ENCODE measurements at regions not wholly inside any gene's neighbourhood (a gene's known extent, or its start where the extent isn't known, plus 50 kb on each side); places are given as distances from the start of the nearest gene placed in this dataset.
A peak's percentile ranks its signal among the peaks of the same experiment; 100 is the strongest.

DNA sequence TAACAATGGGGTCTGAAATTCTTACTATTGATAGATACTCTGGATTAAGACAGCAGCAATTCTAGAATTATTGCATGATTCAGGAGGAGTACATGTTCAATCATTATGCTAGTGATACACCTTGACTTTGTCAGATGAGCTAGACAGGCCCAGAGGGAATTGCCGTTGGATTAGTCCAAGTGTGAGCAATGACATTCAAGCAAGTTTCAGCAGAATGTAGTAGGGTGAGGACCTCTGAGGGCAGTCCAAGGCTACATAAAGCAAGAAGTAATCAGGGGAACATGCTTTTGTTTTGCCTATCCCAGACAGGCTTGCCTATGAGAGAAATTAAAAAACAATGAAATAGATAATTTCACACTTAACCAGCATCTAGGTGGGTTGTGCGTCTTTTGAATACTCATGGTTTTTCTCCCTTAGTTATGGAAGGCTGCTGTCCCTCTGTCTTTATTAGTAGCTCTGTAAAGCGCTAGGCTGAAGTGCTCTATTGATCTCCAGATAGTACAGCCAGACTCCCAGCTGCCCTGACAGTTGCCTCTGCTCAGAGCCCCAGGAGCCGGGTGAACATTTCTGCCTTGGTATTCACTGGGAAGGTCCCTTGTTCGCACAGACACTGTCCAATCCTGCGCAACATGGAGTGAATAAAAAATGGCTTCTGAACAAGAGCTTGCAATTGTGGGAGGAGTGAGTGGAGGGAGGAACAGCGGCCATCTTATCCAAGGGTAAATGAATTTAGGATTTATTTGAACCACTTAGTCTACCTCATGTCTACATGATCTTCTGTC is 316.6 kb upstream of the ONECUT1 start:
- no peaks in the 10 kb centered on the region for H3K36me3 ChIP-seq
- H3K4me3 ChIP-seq (ENCODE audit: low read depth, low read length), result no peak overlapping the region
- H3K27ac ChIP-seq, result no peak overlapping the region
- TF ChIP-seq, protein P1, sequence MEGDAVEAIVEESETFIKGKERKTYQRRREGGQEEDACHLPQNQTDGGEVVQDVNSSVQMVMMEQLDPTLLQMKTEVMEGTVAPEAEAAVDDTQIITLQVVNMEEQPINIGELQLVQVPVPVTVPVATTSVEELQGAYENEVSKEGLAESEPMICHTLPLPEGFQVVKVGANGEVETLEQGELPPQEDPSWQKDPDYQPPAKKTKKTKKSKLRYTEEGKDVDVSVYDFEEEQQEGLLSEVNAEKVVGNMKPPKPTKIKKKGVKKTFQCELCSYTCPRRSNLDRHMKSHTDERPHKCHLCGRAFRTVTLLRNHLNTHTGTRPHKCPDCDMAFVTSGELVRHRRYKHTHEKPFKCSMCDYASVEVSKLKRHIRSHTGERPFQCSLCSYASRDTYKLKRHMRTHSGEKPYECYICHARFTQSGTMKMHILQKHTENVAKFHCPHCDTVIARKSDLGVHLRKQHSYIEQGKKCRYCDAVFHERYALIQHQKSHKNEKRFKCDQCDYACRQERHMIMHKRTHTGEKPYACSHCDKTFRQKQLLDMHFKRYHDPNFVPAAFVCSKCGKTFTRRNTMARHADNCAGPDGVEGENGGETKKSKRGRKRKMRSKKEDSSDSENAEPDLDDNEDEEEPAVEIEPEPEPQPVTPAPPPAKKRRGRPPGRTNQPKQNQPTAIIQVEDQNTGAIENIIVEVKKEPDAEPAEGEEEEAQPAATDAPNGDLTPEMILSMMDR (IDR thresholded peaks at IDR 0.05; ENCODE audit: low read depth, low read length), result no peak
- DNase-seq, result no peak
- H3K9me3 ChIP-seq (ENCODE audit: severe bottlenecking), result no peaks in the 10 kb centered on the region
- H3K27me3 ChIP-seq (ENCODE audit: insufficient read depth, low read depth, severe bottlenecking), result no peaks in the 10 kb centered on the region

DNA sequence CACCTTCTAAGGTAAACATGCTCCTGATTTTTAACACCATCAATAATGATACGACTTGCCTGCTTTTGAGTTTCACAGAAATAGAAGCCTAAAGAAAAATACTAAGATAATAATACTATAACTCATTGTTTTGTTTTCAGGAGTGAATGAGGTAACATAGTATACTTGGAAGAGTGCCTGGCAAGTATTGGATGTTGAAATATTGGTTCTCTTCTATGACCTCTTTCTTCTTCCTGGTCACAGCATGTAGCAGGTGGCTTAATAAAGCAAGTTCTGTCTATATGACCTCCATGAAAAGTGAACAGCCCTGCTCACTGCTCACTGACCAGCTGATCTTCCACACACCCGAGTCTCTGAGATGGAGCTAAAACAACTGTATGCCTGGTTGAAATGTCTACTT is 312.3 kb upstream of the ONECUT1 start:
- TF ChIP-seq, protein P1 (IDR thresholded peaks at IDR 0.05; ENCODE audit: low read depth, low read length), result no peak

DNA sequence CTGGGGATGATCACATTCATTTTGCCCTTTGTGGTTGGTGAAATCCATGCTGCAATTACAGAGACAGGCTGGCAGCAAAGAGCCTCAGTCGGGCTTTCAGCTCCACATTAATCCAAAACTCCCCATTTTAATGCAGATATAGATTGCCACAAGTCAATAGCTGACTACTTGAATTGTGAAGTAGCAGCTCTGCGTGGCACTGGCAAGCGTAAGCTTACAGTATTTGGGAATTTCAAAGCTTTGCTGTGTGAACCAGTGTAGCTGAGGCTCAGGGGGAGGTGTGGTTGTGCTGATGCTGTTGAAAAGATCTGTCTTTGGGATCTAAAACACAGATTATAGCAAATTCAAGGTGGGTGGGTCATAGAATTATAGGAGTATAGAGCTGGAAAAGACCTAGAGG is 290.3 kb upstream of the ONECUT1 start:
- TF ChIP-seq, protein P1 (IDR thresholded peaks at IDR 0.05; ENCODE audit: low read depth, low read length), result no peak
- Histone ChIP-seq H3K27me3 (ENCODE audit: insufficient read depth, low read depth, severe bottlenecking) (no peaks in the 10 kb centered on the region), H3K27ac (no peak overlapping the region), H3K36me3 (no peaks in the 10 kb centered on the region), H3K9me3 (ENCODE audit: severe bottlenecking) (no peaks in the 10 kb centered on the region), H3K4me3 (ENCODE audit: low read depth, low read length) (no peak overlapping the region)
- no peak for DNase-seq

More for the DNA sequence above, 312.3 kb upstream of the ONECUT1 start:
- Histone ChIP-seq H3K9me3 (ENCODE audit: severe bottlenecking) (no peaks in the 10 kb centered on the region), H3K27me3 (ENCODE audit: insufficient read depth, low read depth, severe bottlenecking) (no peaks in the 10 kb centered on the region), H3K36me3 (no peaks in the 10 kb centered on the region), H3K27ac (no peak overlapping the region), H3K4me3 (ENCODE audit: low read depth, low read length) (no peak overlapping the region)
- DNase-seq, result no peak

DNA sequence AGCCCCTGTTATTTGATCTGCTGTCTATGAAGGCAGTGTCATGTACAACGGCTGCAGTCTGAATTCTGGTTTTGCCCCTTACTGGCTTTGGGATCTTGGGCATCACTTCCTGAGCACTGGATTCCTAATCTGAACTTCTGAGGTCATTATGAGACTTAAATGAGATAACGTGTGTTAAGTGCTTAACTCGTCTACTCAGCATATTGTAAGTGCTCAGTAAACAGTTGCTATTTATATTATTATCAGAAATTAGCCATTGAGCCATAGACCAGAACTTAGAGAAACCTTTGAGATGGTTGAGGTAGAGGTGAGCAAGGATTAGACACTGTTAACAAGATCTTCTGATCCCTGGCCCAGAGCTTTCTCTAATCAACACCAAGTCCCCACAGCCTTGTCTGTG is 284.1 kb upstream of the ONECUT1 start:
- Histone ChIP-seq H3K27me3 (ENCODE audit: insufficient read depth, low read depth, severe bottlenecking) (no peaks in the 10 kb centered on the region), H3K4me3 (ENCODE audit: low read depth, low read length) (no peak overlapping the region), H3K36me3 (no peaks in the 10 kb centered on the region), H3K9me3 (ENCODE audit: severe bottlenecking) (no peaks in the 10 kb centered on the region), H3K27ac (no peak overlapping the region)
- DNase-seq, result no peak
- TF ChIP-seq, protein P1 (IDR thresholded peaks at IDR 0.05; ENCODE audit: low read depth, low read length), result no peak

DNA sequence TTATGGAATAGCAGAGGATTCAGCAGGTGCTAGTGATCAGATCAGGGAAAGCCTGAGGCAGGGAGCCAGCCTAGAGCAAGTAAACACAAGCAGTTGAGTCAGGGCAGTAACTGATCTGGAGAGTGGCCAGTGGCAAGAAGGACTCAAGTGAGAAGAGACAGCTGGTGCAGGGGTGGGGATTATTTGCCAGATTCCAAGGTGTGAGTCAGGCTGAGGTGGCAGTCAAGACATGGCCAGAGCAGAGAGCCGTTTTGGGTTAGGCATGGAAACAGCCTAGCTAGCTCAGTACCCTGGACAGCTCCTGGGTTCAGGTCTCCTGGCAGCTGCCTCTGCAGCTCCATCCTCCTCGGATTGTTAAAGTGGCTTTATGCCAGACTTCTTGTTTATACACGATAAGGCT is 281.9 kb upstream of the ONECUT1 start:
- Histone ChIP-seq H3K4me3 (ENCODE audit: low read depth, low read length) (no peak overlapping the region), H3K9me3 (ENCODE audit: severe bottlenecking) (no peaks in the 10 kb centered on the region), H3K27me3 (ENCODE audit: insufficient read depth, low read depth, severe bottlenecking) (no peaks in the 10 kb centered on the region), H3K27ac (no peak overlapping the region), H3K36me3 (no peaks in the 10 kb centered on the region)
- TF ChIP-seq, protein P1 (IDR thresholded peaks at IDR 0.05; ENCODE audit: low read depth, low read length), result no peak
- peak; percentile 44 for DNase-seq

DNA sequence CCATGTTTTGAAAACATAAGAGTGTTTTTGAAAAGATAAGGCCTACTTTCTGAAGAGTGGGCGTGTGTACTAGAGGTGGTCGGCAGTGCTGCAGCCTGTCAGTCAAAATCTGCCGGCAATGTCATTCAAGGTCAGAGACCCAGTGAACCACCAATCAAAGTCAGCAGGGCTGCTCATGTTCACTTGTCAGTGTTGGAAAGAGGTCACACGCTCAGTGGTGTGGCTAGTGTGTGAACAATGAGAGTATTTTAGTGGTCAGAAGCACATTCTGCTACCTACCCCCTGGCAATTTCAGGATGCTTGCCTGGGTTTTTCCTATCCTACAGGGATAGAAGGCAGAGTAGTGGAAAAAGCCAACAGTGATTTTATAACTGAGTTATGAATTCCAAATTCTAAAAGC is 278.5 kb upstream of the ONECUT1 start:
- no peak for DNase-seq
- H3K36me3 ChIP-seq, result no peaks in the 10 kb centered on the region
- TF ChIP-seq, protein P1 (IDR thresholded peaks at IDR 0.05; ENCODE audit: low read depth, low read length), result no peak
- no peaks in the 10 kb centered on the region for H3K27me3 ChIP-seq (ENCODE audit: insufficient read depth, low read depth, severe bottlenecking)
- no peak overlapping the region for H3K27ac ChIP-seq
- no peak overlapping the region for H3K4me3 ChIP-seq (ENCODE audit: low read depth, low read length)
- no peaks in the 10 kb centered on the region for H3K9me3 ChIP-seq (ENCODE audit: severe bottlenecking)

All from WERI-Rb-1 (cell line).